ENCODE measurements at regions not wholly inside any gene's neighbourhood (a gene's known extent, or its start where the extent isn't known, plus 50 kb on each side); places are given as distances from the start of the nearest gene placed in this dataset.

DNA sequence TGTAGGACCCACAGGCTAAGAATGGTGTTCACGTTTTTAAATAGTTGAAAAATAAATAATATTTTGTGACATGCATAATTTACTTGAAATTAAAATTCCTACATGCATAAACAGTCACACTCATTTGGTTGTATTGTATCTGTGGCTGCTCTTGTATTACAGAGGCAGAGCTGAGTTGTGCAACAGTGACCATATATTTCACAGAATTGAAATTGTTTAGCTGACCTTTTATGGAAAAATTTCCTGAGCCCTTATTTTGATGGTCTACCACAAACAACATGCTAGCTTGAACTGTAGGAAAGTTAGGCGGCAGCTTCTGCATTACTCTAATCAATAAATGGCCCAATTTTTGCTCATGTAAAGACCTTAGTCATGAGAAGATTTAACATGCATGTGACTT is 633.4 kb upstream of the AADAT start:
- TF ChIP-seq, protein P1, sequence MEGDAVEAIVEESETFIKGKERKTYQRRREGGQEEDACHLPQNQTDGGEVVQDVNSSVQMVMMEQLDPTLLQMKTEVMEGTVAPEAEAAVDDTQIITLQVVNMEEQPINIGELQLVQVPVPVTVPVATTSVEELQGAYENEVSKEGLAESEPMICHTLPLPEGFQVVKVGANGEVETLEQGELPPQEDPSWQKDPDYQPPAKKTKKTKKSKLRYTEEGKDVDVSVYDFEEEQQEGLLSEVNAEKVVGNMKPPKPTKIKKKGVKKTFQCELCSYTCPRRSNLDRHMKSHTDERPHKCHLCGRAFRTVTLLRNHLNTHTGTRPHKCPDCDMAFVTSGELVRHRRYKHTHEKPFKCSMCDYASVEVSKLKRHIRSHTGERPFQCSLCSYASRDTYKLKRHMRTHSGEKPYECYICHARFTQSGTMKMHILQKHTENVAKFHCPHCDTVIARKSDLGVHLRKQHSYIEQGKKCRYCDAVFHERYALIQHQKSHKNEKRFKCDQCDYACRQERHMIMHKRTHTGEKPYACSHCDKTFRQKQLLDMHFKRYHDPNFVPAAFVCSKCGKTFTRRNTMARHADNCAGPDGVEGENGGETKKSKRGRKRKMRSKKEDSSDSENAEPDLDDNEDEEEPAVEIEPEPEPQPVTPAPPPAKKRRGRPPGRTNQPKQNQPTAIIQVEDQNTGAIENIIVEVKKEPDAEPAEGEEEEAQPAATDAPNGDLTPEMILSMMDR (IDR thresholded peaks at IDR 0.05; ENCODE audit: low read length), result no peak
- TF ChIP-seq EZH2phosphoT487 (IDR thresholded peaks at IDR 0.05; ENCODE audit: low read length), result no peak
